ENCODE measurements at regions not wholly inside any gene's neighbourhood (a gene's known extent, or its start where the extent isn't known, plus 50 kb on each side); places are given as distances from the start of the nearest gene placed in this dataset.

DNA sequence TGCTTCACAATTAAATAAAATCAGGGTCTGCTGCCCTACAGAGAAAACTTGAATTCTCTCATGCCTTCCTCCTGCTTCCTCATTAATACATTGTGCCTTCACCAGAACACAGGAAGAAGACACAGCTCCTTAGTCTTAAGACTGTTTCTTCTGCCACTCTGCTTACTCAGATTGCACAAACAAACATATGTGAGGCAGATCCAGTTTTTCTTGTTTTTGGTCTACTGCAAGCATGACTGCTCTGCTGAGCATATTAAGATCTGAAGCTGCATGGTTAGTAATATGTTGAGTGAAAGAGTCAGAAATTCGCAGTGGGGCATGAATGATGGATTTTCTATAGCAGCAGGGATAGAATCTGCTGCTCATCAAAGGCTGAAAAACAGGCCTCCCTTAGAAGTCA, 321.1 kb upstream of the STXBP6 start:
- TF ChIP-seq GATA2 (IDR thresholded peaks at IDR 0.05; ENCODE audit: low read depth, low read length): no peak

- TF ChIP-seq GATA2 (IDR thresholded peaks at IDR 0.05; ENCODE audit: low read depth, low read length) (no peak), GATA3 (IDR thresholded peaks at IDR 0.05; ENCODE audit: low read depth, low read length) (no peak)
Measured at GRCh38 chr14:25358330-25358729, 308.4 kb upstream of the STXBP6 start.

- no peak for TF ChIP-seq GATA3 (IDR thresholded peaks at IDR 0.05; ENCODE audit: low read depth, low read length)
- TF ChIP-seq GATA2 (IDR thresholded peaks at IDR 0.05; ENCODE audit: low read depth, low read length): no peak
Measured at GRCh38 chr14:25351269-25351668, 301.3 kb upstream of the STXBP6 start.

DNA sequence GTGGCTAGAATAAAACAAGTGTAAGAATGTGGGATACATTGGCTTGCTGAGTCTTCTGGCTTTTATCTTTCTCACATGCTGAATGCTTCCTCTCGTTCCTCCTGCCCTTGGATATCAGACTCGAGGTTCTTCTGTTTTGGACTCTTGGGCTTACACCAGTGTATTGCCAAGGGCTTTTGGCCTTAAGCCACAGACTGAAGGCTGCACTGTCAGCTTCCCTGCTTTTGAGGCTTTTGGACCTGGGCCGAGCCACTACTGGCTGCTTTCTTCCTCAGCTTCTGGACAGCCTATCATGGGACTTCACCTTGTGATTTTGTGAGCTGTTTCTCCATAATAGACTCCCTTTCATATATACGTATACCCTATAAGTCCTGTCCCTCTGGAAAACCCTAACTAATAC, 300.9 kb upstream of the STXBP6 start:
- TF ChIP-seq GATA2 (IDR thresholded peaks at IDR 0.05; ENCODE audit: low read depth, low read length): no peak
- TF ChIP-seq GATA3 (IDR thresholded peaks at IDR 0.05; ENCODE audit: low read depth, low read length): no peak

- TF ChIP-seq GATA3 (IDR thresholded peaks at IDR 0.05; ENCODE audit: low read depth, low read length) (no peak), GATA2 (IDR thresholded peaks at IDR 0.05; ENCODE audit: low read depth, low read length) (no peak)
Measured at GRCh38 chr14:25350021-25350420, 300.1 kb upstream of the STXBP6 start.

DNA sequence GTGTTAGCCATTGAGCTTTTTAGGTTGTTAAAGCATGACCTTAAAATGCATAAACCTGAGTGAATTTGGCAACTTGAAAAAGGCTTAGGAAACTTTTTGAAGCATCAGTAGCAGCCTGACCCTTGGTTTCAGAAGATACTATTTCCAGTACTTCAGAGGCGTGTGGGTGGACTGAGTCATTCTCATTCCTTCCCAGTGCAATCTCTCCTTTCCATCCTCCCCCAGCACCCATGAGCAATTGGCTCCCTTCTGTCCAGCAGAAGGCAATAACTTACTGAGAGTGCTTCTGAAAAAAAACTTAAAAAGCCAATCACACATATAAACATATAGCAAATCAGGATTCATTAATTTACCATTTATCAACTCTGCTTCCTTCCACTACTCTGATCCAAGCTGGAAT, 299.3 kb upstream of the STXBP6 start:
- no peak for TF ChIP-seq GATA2 (IDR thresholded peaks at IDR 0.05; ENCODE audit: low read depth, low read length)
- no peak for TF ChIP-seq GATA3 (IDR thresholded peaks at IDR 0.05; ENCODE audit: low read depth, low read length)

- no peak for TF ChIP-seq GATA3 (IDR thresholded peaks at IDR 0.05; ENCODE audit: low read depth, low read length)
- TF ChIP-seq GATA2 (IDR thresholded peaks at IDR 0.05; ENCODE audit: low read depth, low read length): no peak
Measured at GRCh38 chr14:25340882-25341281, 290.9 kb upstream of the STXBP6 start.

GRCh38 chr14:25322784-25323183, 272.8 kb upstream of the STXBP6 start:
- no peak for TF ChIP-seq GATA2 (IDR thresholded peaks at IDR 0.05; ENCODE audit: low read depth, low read length)
- TF ChIP-seq GATA3 (IDR thresholded peaks at IDR 0.05; ENCODE audit: low read depth, low read length): no peak

GRCh38 chr14:25308244-25308643, 258.3 kb upstream of the STXBP6 start:
- no peak for TF ChIP-seq GATA2 (IDR thresholded peaks at IDR 0.05; ENCODE audit: low read depth, low read length)
- TF ChIP-seq GATA3 (IDR thresholded peaks at IDR 0.05; ENCODE audit: low read depth, low read length): no peak

GRCh38 chr14:25303934-25304333, 254.0 kb upstream of the STXBP6 start:
- TF ChIP-seq GATA2 (IDR thresholded peaks at IDR 0.05; ENCODE audit: low read depth, low read length) (no peak), GATA3 (IDR thresholded peaks at IDR 0.05; ENCODE audit: low read depth, low read length) (no peak)

- TF ChIP-seq GATA2 (IDR thresholded peaks at IDR 0.05; ENCODE audit: low read depth, low read length): no peak
- TF ChIP-seq GATA3 (IDR thresholded peaks at IDR 0.05; ENCODE audit: low read depth, low read length): no peak
Measured at GRCh38 chr14:25298238-25298637, 248.3 kb upstream of the STXBP6 start.

DNA sequence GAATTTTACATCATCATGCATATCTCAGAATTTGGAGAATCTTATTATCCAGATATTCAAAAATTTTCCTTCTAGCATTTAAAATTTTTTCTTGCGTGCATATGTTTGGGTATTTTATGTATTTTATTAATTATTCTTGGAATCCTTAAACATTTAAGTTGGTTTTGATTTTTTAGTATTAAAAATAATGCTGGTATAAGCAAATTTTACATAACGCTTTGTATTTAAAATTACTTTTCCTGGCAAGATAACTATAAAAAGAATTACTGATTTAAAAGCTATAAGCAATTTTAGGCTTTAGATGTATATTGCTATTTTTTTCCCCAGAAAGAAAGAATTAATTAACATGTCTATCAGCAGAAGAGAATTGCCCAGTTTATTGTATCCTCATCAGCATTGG, 224.6 kb upstream of the STXBP6 start:
- TF ChIP-seq GATA3 (IDR thresholded peaks at IDR 0.05; ENCODE audit: low read depth, low read length): no peak
- no peak for TF ChIP-seq GATA2 (IDR thresholded peaks at IDR 0.05; ENCODE audit: low read depth, low read length)

GRCh38 chr14:25267186-25267585, 217.2 kb upstream of the STXBP6 start:
- TF ChIP-seq GATA2 (IDR thresholded peaks at IDR 0.05; ENCODE audit: low read depth, low read length) (no peak), GATA3 (IDR thresholded peaks at IDR 0.05; ENCODE audit: low read depth, low read length) (no peak)

GRCh38 chr14:25259470-25259869, 209.5 kb upstream of the STXBP6 start:
- no peak for TF ChIP-seq GATA2 (IDR thresholded peaks at IDR 0.05; ENCODE audit: low read depth, low read length)
- TF ChIP-seq GATA3 (IDR thresholded peaks at IDR 0.05; ENCODE audit: low read depth, low read length): no peak

DNA sequence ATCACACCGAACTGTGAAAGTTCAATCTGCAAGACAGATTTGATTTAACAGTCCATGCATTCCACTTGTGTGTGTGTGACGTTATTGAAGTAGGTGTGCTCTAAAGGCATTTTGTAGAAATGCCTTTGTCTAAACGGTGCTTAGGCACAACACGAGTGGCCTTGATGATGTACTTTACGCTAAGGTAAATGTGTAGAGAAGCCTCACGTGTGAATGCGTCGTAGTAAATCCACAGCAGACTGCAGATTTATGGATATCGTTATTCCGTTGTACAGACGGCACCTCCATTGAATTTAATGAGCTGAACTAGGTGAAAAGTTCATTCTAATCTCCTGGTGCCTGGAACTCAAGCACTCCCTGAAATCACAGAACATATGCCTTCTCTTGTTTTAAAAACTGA, 202.8 kb upstream of the STXBP6 start:
- TF ChIP-seq GATA2 (IDR thresholded peaks at IDR 0.05; ENCODE audit: low read depth, low read length) (no peak), GATA3 (IDR thresholded peaks at IDR 0.05; ENCODE audit: low read depth, low read length) (no peak)

DNA sequence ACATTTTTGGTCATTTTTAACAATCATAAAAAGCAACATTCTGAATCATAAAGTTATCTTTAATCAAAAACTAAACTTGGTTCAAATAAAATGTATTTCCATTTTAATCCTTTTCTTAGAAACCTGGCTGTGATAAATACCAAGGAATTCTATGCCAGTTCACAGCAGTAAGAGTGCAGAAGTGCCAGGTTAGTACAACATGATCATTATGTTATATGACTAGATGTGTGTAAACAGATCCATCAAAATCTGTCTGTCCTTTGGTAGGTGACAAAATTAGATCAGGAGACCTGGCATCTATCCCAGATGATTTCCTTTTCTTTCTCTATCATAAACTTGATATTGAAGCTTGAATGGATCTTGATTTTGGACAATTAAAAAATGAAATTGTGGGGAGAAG, 200.6 kb upstream of the STXBP6 start:
- no peak for TF ChIP-seq GATA2 (IDR thresholded peaks at IDR 0.05; ENCODE audit: low read depth, low read length)
- no peak for TF ChIP-seq GATA3 (IDR thresholded peaks at IDR 0.05; ENCODE audit: low read depth, low read length)
